Heart right ventricle (tissue), 16 donors: ENCODE measurements at regions not wholly inside any gene's neighbourhood (a gene's known extent, or its start where the extent isn't known, plus 50 kb on each side); places are given as distances from the start of the nearest gene placed in this dataset.
"Not testable (repeated sequence)": the region's sequence is repeated elsewhere in the genome, so short reads cannot be mapped to it uniquely, and the experiment has no call there.

Experiments used
- ATAC-seq, 8 donors: fragments of 200-7000 bp; cut with Tn5 transposase; one replicate each; pipeline ENCODE4 v1.9.1; 2020; ENCODE audit warnings: mild to moderate bottlenecking in 8 of 8, moderate library complexity in 8 of 8, moderate number of reproducible peaks in 1 of 8
- DNase-seq, 2 donors: peaks; one replicate each; pipeline ENCODE4 v3.0.0-alpha.2; 2020
- H3K27ac ChIP-seq, 10 donors: fragments of 200-600 bp; sonication (generic) in 2 of 10; one replicate each; pipeline versions ENCODE4 v1.5.0 to v1.8.0; 2020 to 2022; ENCODE audit warnings: mild to moderate bottlenecking in 3 of 10
- H3K27me3 ChIP-seq, 7 donors: fragments of 200-600 bp; one replicate each; pipeline ENCODE4 v1.8.0; 2021 to 2022; ENCODE audit warnings: mild to moderate bottlenecking in 2 of 7
- H3K36me3 ChIP-seq, 9 donors: fragments of 200-600 bp; sonication (generic) in 1 of 9; one replicate each; pipeline versions ENCODE4 v1.5.0 to v1.8.0; 2020 to 2022; ENCODE audit warnings: mild to moderate bottlenecking in 2 of 9
- H3K4me1 ChIP-seq, 9 donors: fragments of 200-600 bp; sonication (generic) in 1 of 9; one replicate each; pipeline versions ENCODE4 v1.5.0 to v1.8.0; 2020 to 2022; ENCODE audit warnings: mild to moderate bottlenecking in 4 of 9
- H3K4me3 ChIP-seq, 10 donors: fragments of 200-600 bp; sonication (generic) in 2 of 10; one replicate each; pipeline versions ENCODE4 v1.5.0 to v1.8.0; 2020 to 2022; ENCODE audit warnings: mild to moderate bottlenecking in 7 of 10, moderate library complexity in 2 of 10
- H3K9me3 ChIP-seq, 11 donors: fragments of 200-600 bp in 10 of 11; sonication (generic) in 2 of 11; one replicate each; pipeline versions ENCODE4 v1.5.0 to v1.8.0; 2013 to 2022; ENCODE audit warnings: mild to moderate bottlenecking in 2 of 11, control low read depth in 1 of 11, moderate library complexity in 1 of 11
- WGBS, 2 donors: extraction: QIAGEN DNeasy Blood & Tissue Kit; methylation state at CpG; one replicate each; pipeline ENCODE4 v1.1.7; 2013; ENCODE audit warnings: inconsistent platforms in 1 of 2; 5-methylcytosine and 5-hydroxymethylcytosine counted together
- intact Hi-C, 10 donors: fragments of 100-400 bp; cut with DNase I; formaldehyde crosslinking; loops; one replicate each; pipeline versions ENCODE4 v1.11.1 to v1.14.2; 2022
- TF ChIP-seq, protein P1 (sequence below), 9 donors: fragments of 200-600 bp; sonication (generic) in 2 of 9; IDR thresholded peaks; one replicate each; pipeline versions ENCODE4 v1.5.0 to v1.8.0; 2021 to 2022; ENCODE audit warnings: antibody characterized with exemption in 9 of 9, mild to moderate bottlenecking in 5 of 9, moderate library complexity in 1 of 9
- donor health status: Arrhythmogenic right ventricular cardiomyopathy.
- donor health status: ischemic (EF 13 %, LVEDD 7.1; RV severe dilation, severe dysfunction).
- donor health status: healthy with polysubstance abuse.
- donor health status: DM: no; HTN: yes; CAD: no.
- donor health status: DM: no; HTN: no; CAD: no.
- donor health status: ischemic (EF 25% LVEDD 6.9; RV normal size, moderate dysfunction).
- donor health status: ischemic (EF 25% LVEDD 5.7; RV mildly dilated, moderate dysfunction).
- donor health status: healthy.
- donor health status: DM: yes; HTN: yes; CAD: no.
- donor health status: Ischemic cardiomyopathy.
- donor health status: ischemic (EF 35%, LVEDD 5.7; RV mildly dilated, moderate dysfunction).
- donor health status: nonischemic (EF 11% LVEDD 7.7; RV severe dilation, severe dysfunction).
- donor health status: DM: yes; HTN: yes; CAD: no.
- donor health status: PGD.
- donor health status: ischemic (EF 29% LVEDD 5.4; RV normal size, mild dysfunction).
- donor health status: nonischemic (EF 23%, LVEDD 6.1; RV moderate dilation, normal function).

DNA sequence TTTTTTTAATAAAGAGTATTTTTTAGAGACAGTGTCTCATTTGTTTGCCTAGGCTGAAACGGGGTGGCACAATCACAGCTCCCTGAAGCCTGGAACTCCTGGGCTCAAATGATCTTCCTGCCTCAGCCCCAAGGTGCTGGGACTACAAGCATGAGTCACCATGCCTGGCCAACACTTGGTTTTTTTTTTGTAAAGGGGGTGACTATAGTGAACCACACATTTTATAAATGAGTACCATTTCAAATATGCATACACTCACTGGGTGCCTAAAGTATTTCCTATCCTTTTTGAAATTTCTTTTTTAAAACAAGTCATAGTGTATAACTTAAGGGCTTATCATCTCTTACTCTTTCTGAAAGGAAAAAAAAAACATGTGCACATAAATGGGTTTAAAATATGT lies 325.2 kb upstream of the MEIS2 start:
- Histone ChIP-seq H3K4me1 (no peaks in the 10 kb centered on the region), H3K27ac (no peak overlapping the region), H3K27me3 (no peaks in the 10 kb centered on the region), H3K9me3 (no peaks in the 10 kb centered on the region), H3K36me3 (no peaks in the 10 kb centered on the region), H3K4me3 (no peak overlapping the region)
- DNase-seq (no peak), ATAC-seq (no peak)
- TF ChIP-seq, protein P1, sequence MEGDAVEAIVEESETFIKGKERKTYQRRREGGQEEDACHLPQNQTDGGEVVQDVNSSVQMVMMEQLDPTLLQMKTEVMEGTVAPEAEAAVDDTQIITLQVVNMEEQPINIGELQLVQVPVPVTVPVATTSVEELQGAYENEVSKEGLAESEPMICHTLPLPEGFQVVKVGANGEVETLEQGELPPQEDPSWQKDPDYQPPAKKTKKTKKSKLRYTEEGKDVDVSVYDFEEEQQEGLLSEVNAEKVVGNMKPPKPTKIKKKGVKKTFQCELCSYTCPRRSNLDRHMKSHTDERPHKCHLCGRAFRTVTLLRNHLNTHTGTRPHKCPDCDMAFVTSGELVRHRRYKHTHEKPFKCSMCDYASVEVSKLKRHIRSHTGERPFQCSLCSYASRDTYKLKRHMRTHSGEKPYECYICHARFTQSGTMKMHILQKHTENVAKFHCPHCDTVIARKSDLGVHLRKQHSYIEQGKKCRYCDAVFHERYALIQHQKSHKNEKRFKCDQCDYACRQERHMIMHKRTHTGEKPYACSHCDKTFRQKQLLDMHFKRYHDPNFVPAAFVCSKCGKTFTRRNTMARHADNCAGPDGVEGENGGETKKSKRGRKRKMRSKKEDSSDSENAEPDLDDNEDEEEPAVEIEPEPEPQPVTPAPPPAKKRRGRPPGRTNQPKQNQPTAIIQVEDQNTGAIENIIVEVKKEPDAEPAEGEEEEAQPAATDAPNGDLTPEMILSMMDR (IDR thresholded peaks at IDR 0.05), result no peak
- 63 to 68% methylated on average over 1 of the region's 1 CpG for WGBS, 2 donors
- intact Hi-C loops, result no loop called here

DNA sequence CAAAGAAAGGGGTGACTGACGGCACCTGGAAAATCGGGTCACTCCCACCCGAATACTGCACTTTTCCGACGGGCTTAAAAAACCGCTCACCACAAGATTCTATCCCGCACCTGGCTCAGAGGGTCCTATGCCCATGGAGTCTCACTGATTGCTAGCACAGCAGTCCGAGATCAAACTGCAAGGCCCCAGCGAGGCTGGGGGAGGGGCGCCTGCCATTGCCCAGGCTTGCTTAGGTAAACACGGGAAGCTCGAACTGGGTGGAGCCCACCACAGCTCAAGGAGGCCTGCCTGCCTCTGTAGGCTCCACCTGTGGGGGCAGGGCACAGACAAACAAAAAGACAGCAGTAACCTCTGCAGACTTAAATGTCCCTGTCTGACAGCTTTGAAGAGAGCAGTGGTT lies 327.0 kb upstream of the MEIS2 start:
- not testable (repeated sequence) for ATAC-seq

DNA sequence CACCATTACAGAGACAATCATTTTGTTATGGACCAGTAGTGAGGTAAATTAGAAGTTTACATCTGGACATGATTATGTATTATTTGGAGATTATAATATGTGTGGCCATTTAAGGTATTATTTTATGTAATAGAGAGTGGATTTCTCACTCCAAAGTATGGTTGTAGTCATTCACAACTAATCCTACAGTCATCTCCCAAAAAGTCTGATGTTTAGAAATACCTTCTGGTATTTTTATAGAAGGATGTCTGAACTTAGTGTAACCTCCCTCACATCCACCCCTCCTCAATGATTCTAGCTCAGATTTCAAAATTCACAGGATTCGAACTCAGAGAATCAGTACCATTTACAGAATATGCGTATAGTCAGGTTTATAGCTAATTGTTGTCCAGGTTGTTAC lies 346.6 kb upstream of the MEIS2 start:
- 94% methylated on average over 2 of the region's 2 CpGs for WGBS, 2 donors
- Histone ChIP-seq H3K9me3 (peaks cover 0 to 13% (median 0%) of the 10 kb centered on the region in 11 donors), H3K4me3 (no peak overlapping the region), H3K27ac (no peak overlapping the region), H3K36me3 (no peaks in the 10 kb centered on the region), H3K4me1 (no peaks in the 10 kb centered on the region), H3K27me3 (no peaks in the 10 kb centered on the region)
- intact Hi-C loops, result no loop called here
- TF ChIP-seq, protein P1 (IDR thresholded peaks at IDR 0.05), result no peak
- ATAC-seq, result no peak
- DNase-seq, result no peak

More for the DNA sequence above, 327.0 kb upstream of the MEIS2 start:
- WGBS, 2 donors, result 80% methylated on average over 11 to 12 of the region's 12 CpGs
- H3K27me3 ChIP-seq, H3K36me3 ChIP-seq, DNase-seq, H3K4me3 ChIP-seq, intact Hi-C loops, H3K4me1 ChIP-seq, H3K27ac ChIP-seq, H3K9me3 ChIP-seq: not testable (repeated sequence)

DNA sequence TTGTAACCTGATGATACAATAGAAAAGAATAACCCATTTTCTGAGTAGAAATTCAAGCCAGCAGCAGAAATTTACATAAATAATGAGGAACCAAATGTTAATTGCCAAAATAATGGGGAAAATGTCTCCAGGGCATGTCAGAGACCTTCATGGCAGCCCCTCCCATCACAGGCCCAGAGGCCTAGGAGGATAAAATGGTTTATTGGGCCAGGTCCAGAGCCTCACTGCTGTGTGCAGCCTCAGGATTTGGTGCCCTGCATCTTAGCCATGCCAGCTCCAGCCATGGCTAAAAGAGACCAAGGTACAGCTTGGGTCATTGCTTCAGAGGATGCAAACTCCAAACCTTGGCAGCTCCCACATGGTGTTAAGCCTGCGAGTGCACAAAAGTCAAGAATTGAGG lies 352.1 kb upstream of the MEIS2 start:
- TF ChIP-seq, protein P1 (IDR thresholded peaks at IDR 0.05), result no peak
- Histone ChIP-seq H3K4me1 (no peaks in the 10 kb centered on the region), H3K36me3 (no peaks in the 10 kb centered on the region), H3K27me3 (no peaks in the 10 kb centered on the region), H3K27ac (no peak overlapping the region), H3K9me3 (peaks cover 0 to 29% (median 0%) of the 10 kb centered on the region in 11 donors), H3K4me3 (no peak overlapping the region)
- no peak for DNase-seq
- intact Hi-C loops, result no loop called here
- ATAC-seq, result no peak
- 92 to 100% methylated on average over 1 of the region's 1 CpG for WGBS, 2 donors

DNA sequence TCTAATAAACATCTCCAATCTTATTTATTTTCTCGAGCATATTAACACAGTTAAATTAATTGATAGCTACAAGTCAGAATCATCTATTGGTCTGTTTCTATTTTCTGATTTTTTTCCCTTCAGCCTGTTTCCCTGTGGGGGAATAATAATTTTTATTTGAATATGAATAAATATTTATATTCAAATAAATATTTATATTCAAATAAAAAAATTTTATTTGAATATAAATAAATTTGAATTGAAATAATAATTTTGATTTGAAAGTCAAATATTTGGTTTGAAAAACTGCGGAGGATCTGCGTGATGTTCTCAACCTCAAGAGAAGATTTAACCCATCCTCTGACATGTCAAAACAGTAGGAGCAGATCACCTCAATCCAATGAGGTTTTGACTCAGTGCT lies 380.1 kb upstream of the MEIS2 start:
- Histone ChIP-seq H3K4me3 (no peak overlapping the region), H3K4me1 (no peaks in the 10 kb centered on the region), H3K27ac (no peak overlapping the region), H3K9me3 (peaks cover 0 to 4% (median 0%) of the 10 kb centered on the region in 11 donors), H3K27me3 (no peaks in the 10 kb centered on the region), H3K36me3 (no peaks in the 10 kb centered on the region)
- intact Hi-C loops, result no loop called here
- DNase-seq, result no peak
- ATAC-seq, result no peak
- WGBS, 2 donors, result 60 to 61% methylated on average over 3 of the region's 3 CpGs
- TF ChIP-seq, protein P1 (IDR thresholded peaks at IDR 0.05), result no peak
